ENCODE measurements at regions not wholly inside any gene's neighbourhood (a gene's known extent, or its start where the extent isn't known, plus 50 kb on each side); places are given as distances from the start of the nearest gene placed in this dataset.

- TF ChIP-seq TAF1 (IDR thresholded peaks at IDR 0.05; ENCODE audit: borderline replicate concordance, low read depth, low read length) (no peak), POLR2A (IDR thresholded peaks at IDR 0.05; ENCODE audit: low read depth, low read length) (no peak)
These were observed 83.4 kb upstream of the SHISAL1 start for GRCh38 chr22:44396021-44396726.

Data from GM12892 (cell line).